ENCODE measurements at regions not wholly inside any gene's neighbourhood (a gene's known extent, or its start where the extent isn't known, plus 50 kb on each side); places are given as distances from the start of the nearest gene placed in this dataset.

- RAD21 ChIA-PET (ENCODE audit: low non-redundant PET in 1 of 2, low total read pairs in 2 of 2, uncharacterized antibody in 2 of 2, unreplicated experiment in 2 of 2) = no interaction called here
- intact Hi-C loops (cut with micrococcal nuclease) = no loop called here
- Histone ChIP-seq H3K4me3 (replicated peaks in 1 of 2; ENCODE audit: low read depth in 1 of 2, low read length in 2 of 2) (no peak overlapping the region), H2AFZ (ENCODE audit: low read depth, low read length, poor library complexity, severe bottlenecking) (no peak overlapping the region), H3K27me3 (ENCODE audit: insufficient read depth, low read length) (no peaks in the 10 kb centered on the region), H4K20me1 (ENCODE audit: insufficient read depth) (no peaks in the 10 kb centered on the region), H3K4me1 (ENCODE audit: control insufficient read depth in 1 of 2, insufficient read depth in 2 of 2, low read length in 2 of 2) (no peaks in the 10 kb centered on the region), H3K27ac (ENCODE audit: low read depth, low read length) (no peak overlapping the region), H3K4me2 (ENCODE audit: low read length) (no peak overlapping the region), H3K9me2 (ENCODE audit: insufficient read depth) (no peaks in the 10 kb centered on the region), H3K9ac (ENCODE audit: low read length) (no peak overlapping the region), H3K36me3 (ENCODE audit: control insufficient read depth in 1 of 2, insufficient read depth in 2 of 2, low read length in 2 of 2) (no peaks in the 10 kb centered on the region), H3K79me2 (ENCODE audit: insufficient read depth, low read length) (no peaks in the 10 kb centered on the region), H3K9me3 (ENCODE audit: control insufficient read depth in 1 of 2, insufficient read depth in 1 of 2, low read depth in 1 of 2, low read length in 2 of 2) (no peaks in the 10 kb centered on the region)
- CTCF ChIA-PET = no interaction called here
- ATAC-seq (no peak), DNase-seq (ENCODE audit: low read depth, low spot score) (no peak)
- BruUV-seq (replicated peaks) = no TSS peak
- no peak for TF ChIP-seq CEBPB (IDR thresholded peaks at IDR 0.05; ENCODE audit: low read depth)
- no peak for TF ChIP-seq EZH2 (IDR thresholded peaks at IDR 0.05)
- TF ChIP-seq FOSL1 (IDR thresholded peaks at IDR 0.05; ENCODE audit: low read depth) = no peak
- no peak for TF ChIP-seq ZFX (IDR thresholded peaks at IDR 0.05)
- no peak for TF ChIP-seq SIN3A (IDR thresholded peaks at IDR 0.05; ENCODE audit: low read depth)
- TF ChIP-seq RAD21 (IDR thresholded peaks at IDR 0.05; ENCODE audit: low read depth) = no peak
- no peak for TF ChIP-seq EGR1 (IDR thresholded peaks at IDR 0.05; ENCODE audit: low read depth)
- no peak for TF ChIP-seq MAX (IDR thresholded peaks at IDR 0.05)
- no peak for TF ChIP-seq CBX3 (IDR thresholded peaks at IDR 0.05; ENCODE audit: low read depth)
- TF ChIP-seq TCF7L2 (IDR thresholded peaks at IDR 0.05; ENCODE audit: borderline replicate concordance, extremely low read depth, insufficient read depth, insufficient read length) = no peak
- no peak for TF ChIP-seq EZH2phosphoT487 (IDR thresholded peaks at IDR 0.05; ENCODE audit: borderline replicate concordance)
- TF ChIP-seq, protein P1, sequence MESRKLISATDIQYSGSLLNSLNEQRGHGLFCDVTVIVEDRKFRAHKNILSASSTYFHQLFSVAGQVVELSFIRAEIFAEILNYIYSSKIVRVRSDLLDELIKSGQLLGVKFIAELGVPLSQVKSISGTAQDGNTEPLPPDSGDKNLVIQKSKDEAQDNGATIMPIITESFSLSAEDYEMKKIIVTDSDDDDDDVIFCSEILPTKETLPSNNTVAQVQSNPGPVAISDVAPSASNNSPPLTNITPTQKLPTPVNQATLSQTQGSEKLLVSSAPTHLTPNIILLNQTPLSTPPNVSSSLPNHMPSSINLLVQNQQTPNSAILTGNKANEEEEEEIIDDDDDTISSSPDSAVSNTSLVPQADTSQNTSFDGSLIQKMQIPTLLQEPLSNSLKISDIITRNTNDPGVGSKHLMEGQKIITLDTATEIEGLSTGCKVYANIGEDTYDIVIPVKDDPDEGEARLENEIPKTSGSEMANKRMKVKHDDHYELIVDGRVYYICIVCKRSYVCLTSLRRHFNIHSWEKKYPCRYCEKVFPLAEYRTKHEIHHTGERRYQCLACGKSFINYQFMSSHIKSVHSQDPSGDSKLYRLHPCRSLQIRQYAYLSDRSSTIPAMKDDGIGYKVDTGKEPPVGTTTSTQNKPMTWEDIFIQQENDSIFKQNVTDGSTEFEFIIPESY (IDR thresholded peaks at IDR 0.05; ENCODE audit: extremely low read depth, insufficient replicate concordance, low read length) = no peak
- no peak for TF ChIP-seq ATF3 (IDR thresholded peaks at IDR 0.05)
- TF ChIP-seq POLR2AphosphoS5 (IDR thresholded peaks at IDR 0.05; ENCODE audit: low read depth, low read length) = no peak
- TF ChIP-seq YY1 (IDR thresholded peaks at IDR 0.05; ENCODE audit: extremely low read depth, insufficient replicate concordance, low read depth, low read length) = no peak
- POLR2A ChIA-PET = no interaction called here
These were observed 94.8 kb upstream of the ZNF236 start for GRCh38 chr18:76727589-76727988.

Data from HCT116 (cell line).